Calu3 (cell line): ENCODE measurements at regions not wholly inside any gene's neighbourhood (a gene's known extent, or its start where the extent isn't known, plus 50 kb on each side); places are given as distances from the start of the nearest gene placed in this dataset.
"Not testable (repeated sequence)": the region's sequence is repeated elsewhere in the genome, so short reads cannot be mapped to it uniquely, and the experiment has no call there.

Experiments
- BruUV-seq: library from RNA; stranded (reverse); fragments of 400-500 nt; replicated peaks from 2 replicates; lab custom pipeline; 2021; lab: Mats Ljungman, UMichigan
- CTCF ChIA-PET: fragments of 300-600 bp; sonication (Branson Sonifier 250); formaldehyde crosslinking; loops from one replicate; lab custom pipeline; 2022; ENCODE audit warnings: antibody characterized with exemption; lab: Charles Lee
- DNase-seq: peaks from one replicate; pipeline ENCODE4 v3.0.0; 2022
- H3K27ac Mint-ChIP-seq: one replicate; pipeline ENCODE4 v1.8.0; 2022; ENCODE audit warnings: mixed read lengths; ENCODE audit not compliant: unreplicated experiment
- H3K27me3 Mint-ChIP-seq: one replicate; pipeline ENCODE4 v1.8.0; 2022; ENCODE audit warnings: mixed read lengths; ENCODE audit not compliant: unreplicated experiment
- H3K36me3 Mint-ChIP-seq: one replicate; pipeline ENCODE4 v1.8.0; 2022; ENCODE audit warnings: mild to moderate bottlenecking, moderate library complexity, mixed read lengths; ENCODE audit not compliant: insufficient read depth, unreplicated experiment
- H3K4me1 Mint-ChIP-seq: one replicate; pipeline ENCODE4 v1.8.0; 2022; ENCODE audit warnings: mild to moderate bottlenecking, low read depth, mixed read lengths; ENCODE audit not compliant: unreplicated experiment
- H3K4me3 Mint-ChIP-seq: one replicate; pipeline ENCODE4 v1.8.0; 2022; ENCODE audit warnings: mild to moderate bottlenecking, low read depth, moderate library complexity, mixed read lengths; ENCODE audit not compliant: unreplicated experiment
- H3K9me3 Mint-ChIP-seq: one replicate; pipeline ENCODE4 v1.8.0; 2022; ENCODE audit warnings: low read depth, mixed read lengths; ENCODE audit not compliant: unreplicated experiment
- intact Hi-C: fragments of 100-400 bp; cut with micrococcal nuclease; formaldehyde crosslinking; loops from one replicate; pipeline ENCODE4 v1.10.0; 2022; ENCODE audit not compliant: unreplicated experiment
- TF ChIP-seq, protein P1 (sequence below): fragments of 200-600 bp; IDR thresholded peaks from one replicate; pipeline ENCODE4 v1.8.0; 2022; ENCODE audit warnings: antibody characterized with exemption; ENCODE audit not compliant: unreplicated experiment

- intact Hi-C loops, result no loop called here
- Mint-ChIP-seq H3K4me1 (no peaks in the 10 kb centered on the region), H3K4me3 (no peak overlapping the region), H3K27me3 (no peaks in the 10 kb centered on the region), H3K9me3 (peaks cover 19% of the 10 kb centered on the region), H3K27ac (no peak overlapping the region), H3K36me3 (no peaks in the 10 kb centered on the region)
- no TSS peak for BruUV-seq
- CTCF ChIA-PET, result no interaction called here
- TF ChIP-seq, protein P1, sequence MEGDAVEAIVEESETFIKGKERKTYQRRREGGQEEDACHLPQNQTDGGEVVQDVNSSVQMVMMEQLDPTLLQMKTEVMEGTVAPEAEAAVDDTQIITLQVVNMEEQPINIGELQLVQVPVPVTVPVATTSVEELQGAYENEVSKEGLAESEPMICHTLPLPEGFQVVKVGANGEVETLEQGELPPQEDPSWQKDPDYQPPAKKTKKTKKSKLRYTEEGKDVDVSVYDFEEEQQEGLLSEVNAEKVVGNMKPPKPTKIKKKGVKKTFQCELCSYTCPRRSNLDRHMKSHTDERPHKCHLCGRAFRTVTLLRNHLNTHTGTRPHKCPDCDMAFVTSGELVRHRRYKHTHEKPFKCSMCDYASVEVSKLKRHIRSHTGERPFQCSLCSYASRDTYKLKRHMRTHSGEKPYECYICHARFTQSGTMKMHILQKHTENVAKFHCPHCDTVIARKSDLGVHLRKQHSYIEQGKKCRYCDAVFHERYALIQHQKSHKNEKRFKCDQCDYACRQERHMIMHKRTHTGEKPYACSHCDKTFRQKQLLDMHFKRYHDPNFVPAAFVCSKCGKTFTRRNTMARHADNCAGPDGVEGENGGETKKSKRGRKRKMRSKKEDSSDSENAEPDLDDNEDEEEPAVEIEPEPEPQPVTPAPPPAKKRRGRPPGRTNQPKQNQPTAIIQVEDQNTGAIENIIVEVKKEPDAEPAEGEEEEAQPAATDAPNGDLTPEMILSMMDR, result no peak
- no peak for DNase-seq
Measured at GRCh38 chr11:134856056-134856971, 444.3 kb upstream of the B3GAT1 start.

- Mint-ChIP-seq H3K27ac (no peak overlapping the region), H3K4me3 (no peak overlapping the region), H3K4me1 (no peaks in the 10 kb centered on the region), H3K9me3 (peaks cover 20% of the 10 kb centered on the region), H3K27me3 (no peaks in the 10 kb centered on the region), H3K36me3 (no peaks in the 10 kb centered on the region)
- no TSS peak for BruUV-seq
- CTCF ChIA-PET, result no interaction called here
- DNase-seq, result no peak
- intact Hi-C loops, result no loop called here
- TF ChIP-seq, protein P1, result no peak
Measured at GRCh38 chr11:134853992-134854991, 442.2 kb upstream of the B3GAT1 start.

- H3K4me1 Mint-ChIP-seq, H3K4me3 Mint-ChIP-seq, CTCF ChIA-PET, H3K27me3 Mint-ChIP-seq, DNase-seq, BruUV-seq, H3K27ac Mint-ChIP-seq, H3K36me3 Mint-ChIP-seq, intact Hi-C loops: not testable (repeated sequence)
- peaks cover 24% of the 10 kb centered on the region for H3K9me3 Mint-ChIP-seq
Measured at GRCh38 chr11:134851503-134852224, 439.6 kb upstream of the B3GAT1 start.

DNA sequence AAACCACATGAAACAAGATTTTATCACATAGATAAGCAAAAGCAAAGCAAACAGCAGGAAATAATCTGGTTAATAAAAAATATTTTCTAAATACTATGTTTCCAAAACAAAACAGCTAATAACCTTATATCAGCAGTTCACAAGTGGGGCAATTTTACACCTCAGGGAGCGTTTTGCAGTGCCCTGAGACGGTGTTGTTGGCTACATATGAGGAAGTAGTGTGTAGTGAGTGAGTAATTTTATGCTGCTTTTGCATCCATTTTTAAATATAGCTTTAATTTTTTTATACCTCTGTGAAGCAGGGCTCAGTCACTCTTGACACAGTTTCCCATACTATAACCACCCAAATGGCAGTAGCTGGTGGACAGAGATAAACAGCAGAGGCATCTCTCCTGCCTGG is 438.5 kb upstream of the B3GAT1 start:
- CTCF ChIA-PET, result no interaction called here
- Mint-ChIP-seq H3K27ac (no peak overlapping the region), H3K36me3 (no peaks in the 10 kb centered on the region), H3K9me3 (peaks cover 20% of the 10 kb centered on the region), H3K27me3 (no peaks in the 10 kb centered on the region), H3K4me3 (no peak overlapping the region), H3K4me1 (no peaks in the 10 kb centered on the region)
- DNase-seq, result no peak
- BruUV-seq, result no TSS peak
- intact Hi-C loops, result no loop called here
- TF ChIP-seq, protein P1, result no peak
